ENCODE measurements at regions not wholly inside any gene's neighbourhood (a gene's known extent, or its start where the extent isn't known, plus 50 kb on each side); places are given as distances from the start of the nearest gene placed in this dataset.

DNA sequence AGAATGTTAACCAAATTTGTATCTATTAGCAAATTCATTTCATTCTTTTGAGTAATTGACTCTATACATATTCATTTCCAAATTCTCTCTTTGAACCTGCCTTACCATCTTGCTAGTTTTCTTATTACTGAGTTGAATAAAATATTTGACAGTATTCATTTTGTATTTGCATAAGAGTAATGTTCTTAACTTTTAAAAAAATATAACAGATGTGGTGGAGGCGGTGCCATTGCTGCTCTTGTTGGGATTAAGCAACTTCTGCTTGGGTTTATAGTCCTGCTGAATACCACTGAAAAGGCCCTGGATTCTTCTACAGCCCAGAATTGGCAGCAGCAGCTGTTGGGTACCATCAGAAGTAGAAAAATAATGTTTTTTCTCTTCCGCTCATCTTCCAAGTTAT is 148.9 kb upstream of the PEX5L start:
- Histone ChIP-seq H2BK120ac (ENCODE audit: low read depth, low read length) (no peak overlapping the region), H3K4me1 (ENCODE audit: control insufficient read depth, insufficient read depth, low read depth, low read length) (no peaks in the 10 kb centered on the region), H3K23ac (ENCODE audit: low read length in 2 of 2) (no peak overlapping the region), H3K4ac (ENCODE audit: low read depth in 1 of 2, low read length in 2 of 2) (no peak overlapping the region), H2AK5ac (ENCODE audit: low read length, severe bottlenecking) (no peak overlapping the region), H3K18ac (ENCODE audit: low read depth in 1 of 2, low read length in 2 of 2) (no peak overlapping the region), H4K8ac (ENCODE audit: low read length) (no peak overlapping the region), H3K27ac (ENCODE audit: low read length, poor library complexity, severe bottlenecking) (no peak overlapping the region), H3K4me3 (ENCODE audit: insufficient read depth in 1 of 2, low read depth in 1 of 2, low read length in 2 of 2) (no peak overlapping the region), H2BK12ac (ENCODE audit: low read length in 2 of 2) (no peak overlapping the region), H3K4me2 (ENCODE audit: low read length, poor library complexity, severe bottlenecking) (no peak overlapping the region), H2BK5ac (ENCODE audit: low read depth, low read length, poor library complexity, severe bottlenecking) (no peak overlapping the region), H3K9ac (ENCODE audit: low read length) (no peak overlapping the region), H3K14ac (ENCODE audit: low read length in 2 of 2) (no peak overlapping the region), H2BK15ac (ENCODE audit: low read depth, poor library complexity, severe bottlenecking) (no peak overlapping the region), H4K91ac (ENCODE audit: low read length) (no peak overlapping the region), H3K36me3 (ENCODE audit: control insufficient read depth in 1 of 2, insufficient read depth in 2 of 2, low read depth in 1 of 2, low read length in 2 of 2) (no peaks in the 10 kb centered on the region), H3K9me3 (ENCODE audit: control insufficient read depth, low read length) (no peaks in the 10 kb centered on the region), H3K27me3 (ENCODE audit: control insufficient read depth in 1 of 2, insufficient read depth in 1 of 2, low read length in 2 of 2) (no peaks in the 10 kb centered on the region), H3K79me1 (replicated peaks; ENCODE audit: low read length, poor library complexity, severe bottlenecking) (no peaks in the 10 kb centered on the region), H2AFZ (ENCODE audit: low read depth, low read length) (no peak overlapping the region)
- no peak for DNase-seq
- 75% methylated on average over 2 of the region's 2 CpGs for whole genome bisulfite sequencing

DNA sequence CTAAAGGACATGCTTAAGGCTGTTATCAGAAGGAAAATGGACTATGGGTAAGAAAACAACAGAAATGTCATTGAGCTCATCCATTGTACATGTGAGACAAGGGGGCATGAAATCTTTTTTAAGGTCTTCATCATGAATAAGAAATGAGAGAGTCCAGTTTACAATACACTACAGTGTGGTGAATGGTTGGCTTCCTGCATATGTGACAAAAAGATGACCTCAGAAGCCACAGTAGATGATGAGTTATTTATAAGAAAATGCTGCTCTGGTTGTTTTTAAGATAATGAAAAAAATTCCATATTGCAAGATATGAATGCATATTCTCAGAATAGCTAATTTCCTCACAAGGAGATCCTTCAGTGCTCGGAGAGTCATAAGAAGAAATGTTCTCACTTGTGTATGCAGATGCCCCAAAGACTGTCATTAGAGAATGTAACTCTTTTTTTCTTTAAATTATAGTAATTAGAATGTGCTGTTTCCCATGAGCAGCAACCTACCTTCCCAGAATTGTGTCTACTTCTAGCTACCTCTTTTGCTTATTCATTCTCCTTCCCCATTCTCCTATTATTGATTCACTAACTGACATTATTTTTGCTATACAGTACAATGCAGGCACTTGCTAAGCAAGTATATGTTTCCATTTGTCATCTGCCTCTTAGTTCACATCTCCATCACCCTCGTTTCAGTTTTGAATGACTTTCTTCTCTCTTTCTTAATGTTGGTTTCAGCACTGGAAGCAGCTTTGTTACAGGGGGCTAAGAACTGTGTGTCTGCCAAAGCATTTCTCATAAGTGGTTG is 152.0 kb upstream of the PEX5L start:
- H2BK12ac ChIP-seq (ENCODE audit: low read length in 2 of 2) = no peak overlapping the region
- DNase-seq = no peak
- no peak overlapping the region for H3K23ac ChIP-seq (ENCODE audit: low read length in 2 of 2)
- no peaks in the 10 kb centered on the region for H3K36me3 ChIP-seq (ENCODE audit: control insufficient read depth in 1 of 2, insufficient read depth in 2 of 2, low read depth in 1 of 2, low read length in 2 of 2)
- no peak overlapping the region for H2AFZ ChIP-seq (ENCODE audit: low read depth, low read length)
- no peak overlapping the region for H4K91ac ChIP-seq (ENCODE audit: low read length)
- H3K9me3 ChIP-seq (ENCODE audit: control insufficient read depth, low read length) = no peaks in the 10 kb centered on the region
- no peaks in the 10 kb centered on the region for H3K79me1 ChIP-seq (replicated peaks; ENCODE audit: low read length, poor library complexity, severe bottlenecking)
- no peak overlapping the region for H4K8ac ChIP-seq (ENCODE audit: low read length)
- H3K18ac ChIP-seq (ENCODE audit: low read depth in 1 of 2, low read length in 2 of 2) = no peak overlapping the region
- H3K4me1 ChIP-seq (ENCODE audit: control insufficient read depth, insufficient read depth, low read depth, low read length) = no peaks in the 10 kb centered on the region
- H3K27ac ChIP-seq (ENCODE audit: low read length, poor library complexity, severe bottlenecking) = no peak overlapping the region
- WGBS = 13% methylated on average over 1 of the region's 2 CpGs
- no peak overlapping the region for H2BK120ac ChIP-seq (ENCODE audit: low read depth, low read length)
- H3K4ac ChIP-seq (ENCODE audit: low read depth in 1 of 2, low read length in 2 of 2) = no peak overlapping the region
- H3K27me3 ChIP-seq (ENCODE audit: control insufficient read depth in 1 of 2, insufficient read depth in 1 of 2, low read length in 2 of 2) = no peaks in the 10 kb centered on the region
- no peak overlapping the region for H3K14ac ChIP-seq (ENCODE audit: low read length in 2 of 2)
- no peak overlapping the region for H2AK5ac ChIP-seq (ENCODE audit: low read length, severe bottlenecking)
- no peak overlapping the region for H3K9ac ChIP-seq (ENCODE audit: low read length)
- no peak overlapping the region for H3K4me3 ChIP-seq (ENCODE audit: insufficient read depth in 1 of 2, low read depth in 1 of 2, low read length in 2 of 2)
- H2BK15ac ChIP-seq (ENCODE audit: low read depth, poor library complexity, severe bottlenecking) = no peak overlapping the region
- H2BK5ac ChIP-seq (ENCODE audit: low read depth, low read length, poor library complexity, severe bottlenecking) = no peak overlapping the region
- H3K4me2 ChIP-seq (ENCODE audit: low read length, poor library complexity, severe bottlenecking) = no peak overlapping the region

- H3K4ac ChIP-seq (ENCODE audit: low read depth in 1 of 2, low read length in 2 of 2) = no peak overlapping the region
- no peak overlapping the region for H2AK5ac ChIP-seq (ENCODE audit: low read length, severe bottlenecking)
- no peak overlapping the region for H4K8ac ChIP-seq (ENCODE audit: low read length)
- 73% methylated on average over 3 of the region's 3 CpGs for WGBS
- no peaks in the 10 kb centered on the region for H3K27me3 ChIP-seq (ENCODE audit: control insufficient read depth in 1 of 2, insufficient read depth in 1 of 2, low read length in 2 of 2)
- H3K4me2 ChIP-seq (ENCODE audit: low read length, poor library complexity, severe bottlenecking) = no peak overlapping the region
- no peak overlapping the region for H3K14ac ChIP-seq (ENCODE audit: low read length in 2 of 2)
- H2BK12ac ChIP-seq (ENCODE audit: low read length in 2 of 2) = no peak overlapping the region
- H3K79me1 ChIP-seq (replicated peaks; ENCODE audit: low read length, poor library complexity, severe bottlenecking) = no peaks in the 10 kb centered on the region
- H3K4me1 ChIP-seq (ENCODE audit: control insufficient read depth, insufficient read depth, low read depth, low read length) = no peaks in the 10 kb centered on the region
- H3K27ac ChIP-seq (ENCODE audit: low read length, poor library complexity, severe bottlenecking) = no peak overlapping the region
- no peak overlapping the region for H2BK120ac ChIP-seq (ENCODE audit: low read depth, low read length)
- no peak overlapping the region for H2AFZ ChIP-seq (ENCODE audit: low read depth, low read length)
- H3K18ac ChIP-seq (ENCODE audit: low read depth in 1 of 2, low read length in 2 of 2) = no peak overlapping the region
- H3K23ac ChIP-seq (ENCODE audit: low read length in 2 of 2) = no peak overlapping the region
- H2BK15ac ChIP-seq (ENCODE audit: low read depth, poor library complexity, severe bottlenecking) = no peak overlapping the region
- no peak for DNase-seq
- H3K4me3 ChIP-seq (ENCODE audit: insufficient read depth in 1 of 2, low read depth in 1 of 2, low read length in 2 of 2) = no peak overlapping the region
- H3K36me3 ChIP-seq (ENCODE audit: control insufficient read depth in 1 of 2, insufficient read depth in 2 of 2, low read depth in 1 of 2, low read length in 2 of 2) = no peaks in the 10 kb centered on the region
- no peak overlapping the region for H3K9ac ChIP-seq (ENCODE audit: low read length)
- H2BK5ac ChIP-seq (ENCODE audit: low read depth, low read length, poor library complexity, severe bottlenecking) = no peak overlapping the region
- H4K91ac ChIP-seq (ENCODE audit: low read length) = no peak overlapping the region
- H3K9me3 ChIP-seq (ENCODE audit: control insufficient read depth, low read length) = no peaks in the 10 kb centered on the region
These were observed 152.5 kb upstream of the PEX5L start for GRCh38 chr3:180189310-180189648.

DNA sequence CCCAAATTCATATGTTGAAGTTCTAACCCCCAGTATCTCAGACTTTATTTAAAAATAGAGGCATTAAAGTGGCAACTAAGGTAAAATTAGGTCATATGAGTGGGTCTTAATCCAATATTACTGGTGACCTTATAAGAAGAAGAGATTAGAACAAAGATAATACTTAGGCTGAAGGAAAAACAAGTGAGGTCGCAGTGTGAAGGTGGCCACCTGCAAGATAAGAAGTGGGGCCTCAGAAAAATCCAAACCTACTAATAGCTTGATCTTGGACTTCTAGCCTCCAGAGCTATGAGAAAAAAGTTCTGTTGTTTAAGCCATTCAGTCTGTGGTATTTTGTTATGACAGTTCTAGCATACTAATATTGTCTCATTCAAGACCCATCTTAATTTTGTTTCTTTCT is 159.9 kb upstream of the PEX5L start:
- no peak overlapping the region for H4K8ac ChIP-seq (ENCODE audit: low read length)
- H3K4ac ChIP-seq (ENCODE audit: low read depth in 1 of 2, low read length in 2 of 2) = no peak overlapping the region
- no peak overlapping the region for H2BK12ac ChIP-seq (ENCODE audit: low read length in 2 of 2)
- H3K23ac ChIP-seq (ENCODE audit: low read length in 2 of 2) = no peak overlapping the region
- no peak overlapping the region for H2BK5ac ChIP-seq (ENCODE audit: low read depth, low read length, poor library complexity, severe bottlenecking)
- H3K36me3 ChIP-seq (ENCODE audit: control insufficient read depth in 1 of 2, insufficient read depth in 2 of 2, low read depth in 1 of 2, low read length in 2 of 2) = no peaks in the 10 kb centered on the region
- H3K4me2 ChIP-seq (ENCODE audit: low read length, poor library complexity, severe bottlenecking) = no peak overlapping the region
- H3K79me1 ChIP-seq (replicated peaks; ENCODE audit: low read length, poor library complexity, severe bottlenecking) = no peaks in the 10 kb centered on the region
- no peak overlapping the region for H2BK120ac ChIP-seq (ENCODE audit: low read depth, low read length)
- no peak overlapping the region for H3K27ac ChIP-seq (ENCODE audit: low read length, poor library complexity, severe bottlenecking)
- no peak overlapping the region for H3K4me3 ChIP-seq (ENCODE audit: insufficient read depth in 1 of 2, low read depth in 1 of 2, low read length in 2 of 2)
- H2BK15ac ChIP-seq (ENCODE audit: low read depth, poor library complexity, severe bottlenecking) = no peak overlapping the region
- DNase-seq = no peak
- H2AK5ac ChIP-seq (ENCODE audit: low read length, severe bottlenecking) = no peak overlapping the region
- H3K14ac ChIP-seq (ENCODE audit: low read length in 2 of 2) = no peak overlapping the region
- WGBS = no CpG with 5 or more reads among the region's 1 CpG
- no peaks in the 10 kb centered on the region for H3K27me3 ChIP-seq (ENCODE audit: control insufficient read depth in 1 of 2, insufficient read depth in 1 of 2, low read length in 2 of 2)
- H3K18ac ChIP-seq (ENCODE audit: low read depth in 1 of 2, low read length in 2 of 2) = no peak overlapping the region
- H4K91ac ChIP-seq (ENCODE audit: low read length) = no peak overlapping the region
- no peak overlapping the region for H3K9ac ChIP-seq (ENCODE audit: low read length)
- H3K9me3 ChIP-seq (ENCODE audit: control insufficient read depth, low read length) = no peaks in the 10 kb centered on the region
- H2AFZ ChIP-seq (ENCODE audit: low read depth, low read length) = no peak overlapping the region
- no peaks in the 10 kb centered on the region for H3K4me1 ChIP-seq (ENCODE audit: control insufficient read depth, insufficient read depth, low read depth, low read length)
